Activated CD4-positive, alpha-beta T cell treated with anti-CD3 and anti-CD28 coated beads, Interleukin-2, amount 50 U/mL, for 16 hours (primary cell): ENCODE measurements at regions not wholly inside any gene's neighbourhood (a gene's known extent, or its start where the extent isn't known, plus 50 kb on each side); places are given as distances from the start of the nearest gene placed in this dataset.
"Not testable (repeated sequence)": the region's sequence is repeated elsewhere in the genome, so short reads cannot be mapped to it uniquely, and the experiment has no call there.

Experiments
- DNase-seq: peaks from one replicate; pipeline ENCODE4 v3.0.0-alpha.2; 2020

GRCh38 chr15:75100679-75101078, 77.3 kb downstream of the PPCDC start:
- no peak for DNase-seq

DNA sequence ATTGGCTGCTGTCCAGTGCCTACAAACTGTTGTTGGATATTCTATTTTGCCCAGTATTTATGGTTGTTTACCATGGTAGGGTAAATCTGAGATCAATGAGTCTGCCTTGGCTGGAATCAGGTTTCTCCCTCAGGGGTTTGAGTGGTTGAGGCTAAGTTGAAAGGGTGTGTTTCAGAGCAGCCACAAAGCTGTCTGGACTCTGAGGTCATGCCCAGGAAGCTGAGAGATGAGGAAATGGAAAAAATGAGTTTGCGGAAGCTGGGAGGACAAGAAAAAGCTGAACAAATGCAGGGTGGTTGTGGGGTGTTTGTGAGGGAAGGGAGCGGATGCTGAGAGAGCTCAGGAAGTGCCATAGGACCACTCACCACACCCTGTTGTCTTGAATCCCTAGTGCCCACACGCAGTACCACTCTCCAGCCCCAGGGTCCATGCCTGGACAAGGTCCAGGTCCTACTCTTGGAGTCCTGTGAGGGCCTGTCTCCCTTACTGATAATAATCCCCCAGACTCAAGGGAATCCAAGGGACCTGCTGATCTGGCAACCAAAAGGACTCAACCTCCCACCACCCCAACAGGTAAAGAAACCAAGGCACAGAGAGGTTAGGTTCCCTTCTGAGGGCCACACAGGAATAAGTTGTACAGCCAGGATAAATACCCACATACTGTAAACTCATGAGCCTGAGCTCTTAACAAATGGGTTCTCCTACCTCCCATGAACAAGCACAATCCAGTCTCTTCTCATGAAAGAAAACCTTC, 81.6 kb downstream of the PPCDC start:
- DNase-seq: peak; percentile 80

GRCh38 chr15:75107516-75107907, 84.1 kb downstream of the PPCDC start:
- no peak for DNase-seq

- peak; percentile 84 for DNase-seq
These were observed 84.8 kb downstream of the PPCDC start for GRCh38 chr15:75107908-75108838.

DNA sequence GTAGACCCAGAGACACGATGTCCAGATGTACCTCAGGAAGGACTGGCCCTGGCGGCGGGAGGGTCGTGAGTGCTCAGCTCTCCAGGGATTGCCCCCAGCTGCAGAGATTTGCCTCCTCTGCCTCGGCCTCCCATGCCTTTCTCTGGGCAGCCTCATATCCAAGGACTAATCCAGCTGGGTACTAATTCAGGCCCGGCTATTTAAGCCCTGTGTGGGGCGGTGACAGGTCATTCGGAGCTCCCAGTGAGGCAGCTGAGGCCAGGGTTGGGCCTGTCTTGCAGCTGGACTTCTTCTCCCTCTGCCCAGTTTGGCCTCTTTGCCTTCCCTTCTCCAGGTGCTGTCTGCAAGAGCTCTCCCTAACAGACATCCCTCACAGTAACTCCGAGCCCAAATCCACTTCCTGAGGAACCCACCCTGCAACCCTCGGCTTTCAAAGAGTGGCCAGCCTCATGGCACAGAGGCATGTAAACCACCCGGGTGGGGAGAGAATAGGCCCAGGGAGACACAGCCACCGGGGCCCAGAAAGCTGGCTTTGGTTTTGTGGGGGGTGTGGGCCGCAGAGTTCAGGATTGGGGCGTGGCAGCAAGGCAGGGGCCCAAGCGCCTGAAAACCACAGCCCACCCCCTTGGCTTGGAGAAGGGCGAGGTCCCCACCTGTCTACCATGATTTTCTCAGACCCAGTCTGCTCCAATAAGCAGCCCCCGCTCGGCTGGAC, 85.8 kb downstream of the PPCDC start:
- no peak for DNase-seq

GRCh38 chr15:75109736-75110130, 86.3 kb downstream of the PPCDC start:
- no peak for DNase-seq

GRCh38 chr15:75112278-75112847, 89.0 kb downstream of the PPCDC start:
- DNase-seq: no peak

- no peak for DNase-seq
These were observed 88.7 kb upstream of the C15orf39 start for GRCh38 chr15:75112848-75113492.

DNA sequence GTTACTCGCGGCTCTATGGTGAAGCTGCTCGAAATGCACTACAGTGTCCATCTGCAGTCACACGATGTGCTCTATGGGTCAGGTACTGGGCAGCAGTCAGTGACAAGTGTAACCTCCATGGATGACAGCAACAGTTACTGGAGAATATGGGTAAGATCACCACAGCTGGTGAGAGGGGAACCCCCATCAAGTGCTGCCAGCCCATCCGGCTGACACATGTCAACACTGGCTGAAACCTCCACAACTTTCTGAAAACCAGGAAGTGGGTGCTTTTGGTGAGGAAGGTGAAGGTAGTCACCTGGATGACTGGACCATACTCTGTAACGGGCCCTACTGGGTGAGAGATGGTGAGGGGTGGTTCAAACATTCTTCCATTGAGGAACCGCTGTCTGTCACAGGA, 87.4 kb upstream of the C15orf39 start:
- DNase-seq: peak; percentile 28

- no peak for DNase-seq
These were observed 86.9 kb upstream of the C15orf39 start for GRCh38 chr15:75114796-75115195.

- not testable (repeated sequence) for DNase-seq
These were observed 86.2 kb upstream of the C15orf39 start for GRCh38 chr15:75115411-75115913.

DNA sequence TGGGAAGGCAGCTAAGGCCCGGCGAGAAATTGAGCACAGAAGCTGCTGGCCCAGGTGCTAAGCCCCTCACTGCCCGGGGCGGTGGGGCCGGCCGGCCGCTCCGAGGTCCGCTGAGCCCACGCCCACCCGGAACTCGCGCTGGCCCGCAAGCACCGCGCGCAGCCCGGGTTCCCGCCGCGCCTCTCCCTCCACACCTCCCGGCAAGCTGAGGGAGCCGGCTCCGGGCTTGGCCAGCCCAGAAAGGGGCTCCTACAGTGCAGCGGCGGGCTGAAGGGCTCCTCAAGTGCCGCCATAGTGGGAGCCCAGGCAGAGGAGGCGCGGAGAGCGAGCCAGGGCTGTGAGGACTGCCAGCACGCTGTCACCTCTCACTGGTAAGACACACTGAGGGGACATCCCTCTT, 85.5 kb upstream of the C15orf39 start:
- not testable (repeated sequence) for DNase-seq

GRCh38 chr15:75117993-75118392, 83.7 kb upstream of the C15orf39 start:
- no peak for DNase-seq

DNA sequence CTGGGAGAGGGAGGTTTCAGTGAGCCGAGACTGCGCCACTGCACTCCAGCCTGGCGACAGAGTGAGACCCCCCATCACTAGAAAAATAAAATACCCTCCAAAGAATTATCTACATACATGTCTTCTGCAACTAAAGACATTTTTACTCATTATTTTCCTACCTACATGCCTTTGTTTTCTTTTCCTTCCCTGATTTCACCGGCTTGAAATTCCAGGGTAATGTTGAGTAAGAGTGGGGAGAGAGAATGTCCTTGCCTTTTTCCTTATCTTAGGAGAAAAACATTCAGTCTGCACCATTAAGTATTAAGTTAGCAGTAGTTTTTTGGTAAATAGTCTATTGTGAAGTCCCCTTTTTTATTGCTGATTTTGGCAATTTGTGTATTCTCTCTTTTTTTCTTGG, 82.4 kb upstream of the C15orf39 start:
- not testable (repeated sequence) for DNase-seq

GRCh38 chr15:75121491-75121890, 80.2 kb upstream of the C15orf39 start:
- DNase-seq: no peak

DNA sequence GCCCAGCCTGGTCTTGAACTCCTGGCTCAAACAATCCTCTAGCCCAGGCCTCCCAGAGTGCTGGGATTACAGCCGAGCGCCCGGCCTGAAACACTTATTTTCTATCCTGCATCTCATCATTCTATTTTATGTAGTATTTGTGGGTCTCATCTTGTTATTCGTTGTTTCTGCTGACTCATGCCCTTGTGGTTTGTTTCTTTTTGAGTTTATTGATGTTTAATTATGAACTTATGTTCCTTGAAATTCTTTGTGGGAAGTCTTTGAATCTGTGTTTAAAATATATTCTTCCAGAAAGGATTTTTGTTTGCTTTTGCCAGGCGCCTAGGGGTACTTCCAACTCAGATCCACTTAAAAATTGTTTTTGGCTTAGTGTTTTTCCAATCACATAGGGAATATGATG, 78.3 kb upstream of the C15orf39 start:
- DNase-seq: no peak

GRCh38 chr15:75124278-75124677, 77.4 kb upstream of the C15orf39 start:
- DNase-seq: not testable (repeated sequence)

- DNase-seq: no peak
These were observed 75.7 kb upstream of the C15orf39 start for GRCh38 chr15:75125935-75126334.

DNA sequence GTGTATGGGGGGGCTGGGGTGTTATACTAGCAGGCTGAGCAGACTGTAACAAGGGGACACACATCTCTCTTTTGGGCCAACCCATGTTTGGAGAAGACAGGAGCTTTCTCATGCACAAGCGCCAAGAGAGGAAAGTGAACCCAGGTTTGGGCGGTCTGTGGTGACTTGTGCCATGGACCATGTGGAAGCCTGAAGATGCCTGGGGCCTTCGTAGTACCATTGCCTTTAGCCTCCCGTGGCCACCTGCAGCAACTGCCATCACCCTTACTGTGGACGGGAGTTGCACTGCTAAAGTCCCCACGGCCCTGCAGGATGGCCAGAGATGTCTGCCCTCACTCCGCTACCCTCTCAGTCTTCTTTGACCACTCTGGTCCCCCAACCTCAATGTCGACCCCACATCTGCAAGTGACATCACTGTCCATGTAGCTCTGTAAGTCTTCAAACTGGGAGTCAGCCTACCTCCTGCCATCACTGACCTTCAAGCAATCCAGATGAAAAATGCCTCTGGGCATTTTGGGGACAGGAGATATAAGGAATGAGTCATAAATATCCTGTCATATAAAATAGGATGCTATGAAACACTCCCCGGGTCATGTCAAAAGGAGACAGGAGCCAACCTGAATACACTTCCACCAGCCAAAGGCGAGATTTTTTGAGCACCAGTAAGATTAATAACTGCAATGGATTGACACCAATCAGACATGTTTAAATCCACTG, 74.7 kb upstream of the C15orf39 start:
- DNase-seq: no peak

DNA sequence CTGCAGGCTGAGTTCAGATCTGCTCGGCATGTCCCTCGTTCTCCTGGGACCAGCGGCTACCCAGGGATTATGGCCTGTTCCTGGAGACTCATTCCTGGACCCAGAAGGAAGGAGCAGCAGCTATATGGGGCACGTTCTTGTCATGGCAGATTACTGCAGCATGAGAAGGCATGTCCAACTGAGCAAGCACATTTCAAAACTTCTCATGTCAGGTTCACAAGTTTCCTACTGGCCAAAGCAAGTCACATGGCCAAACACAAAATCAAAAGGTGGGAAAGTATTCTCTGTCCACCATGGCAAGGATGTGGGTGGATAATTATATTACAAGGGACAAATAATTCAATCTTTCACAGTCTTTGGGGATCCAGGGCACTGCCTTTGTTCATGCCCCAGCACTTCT, 71.9 kb upstream of the C15orf39 start:
- no peak for DNase-seq

DNA sequence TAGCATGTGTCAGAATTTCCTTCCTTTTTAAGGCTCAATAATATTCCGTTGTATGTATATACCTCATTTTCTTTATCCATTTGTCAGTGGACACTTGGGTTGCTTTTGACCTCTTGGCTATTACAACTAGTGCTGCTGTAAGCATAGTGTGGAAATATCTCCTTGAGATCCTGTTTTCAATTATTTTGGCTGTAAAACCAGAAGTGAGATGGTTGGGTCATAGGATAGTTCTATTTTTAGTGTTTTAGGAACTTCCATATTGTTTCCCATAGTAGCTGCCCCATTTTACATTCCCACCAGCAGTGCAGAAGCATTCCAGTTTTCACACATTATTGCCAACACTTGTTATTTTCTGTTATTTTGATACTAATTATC, 70.4 kb upstream of the C15orf39 start:
- no peak for DNase-seq

DNA sequence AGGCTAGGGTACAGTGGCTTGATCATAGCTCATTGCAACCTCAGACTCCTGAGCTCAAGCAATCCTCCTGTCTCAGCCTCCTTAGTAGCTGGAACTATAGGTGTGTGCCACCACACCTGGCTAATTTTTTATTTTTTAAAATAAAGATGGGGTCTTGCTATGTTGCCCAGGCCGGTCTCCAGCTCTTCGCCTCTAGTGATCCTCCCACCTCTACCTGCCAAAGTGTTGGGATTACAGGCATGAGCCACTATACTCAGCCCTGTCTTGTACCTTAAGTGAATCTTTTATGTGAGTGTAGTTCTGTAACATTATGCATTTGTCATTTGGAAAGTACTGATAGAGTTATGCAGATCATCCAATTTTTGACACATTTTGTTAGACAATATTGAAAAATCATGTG, 66.9 kb upstream of the C15orf39 start:
- no peak for DNase-seq
